ENCODE measurements at regions not wholly inside any gene's neighbourhood (a gene's known extent, or its start where the extent isn't known, plus 50 kb on each side); places are given as distances from the start of the nearest gene placed in this dataset.

GRCh38 chr2:38170067-38170466 is 94.1 kb upstream of the CYP1B1 start:
- H3K9me3 Mint-ChIP-seq = no peaks in the 10 kb centered on the region
- H3K4me3 Mint-ChIP-seq = no peak overlapping the region
- H3K27ac Mint-ChIP-seq = no peak overlapping the region
- peaks cover 34% of the 10 kb centered on the region for H3K27me3 Mint-ChIP-seq
- H3K36me3 Mint-ChIP-seq (ENCODE audit: low read depth) = no peaks in the 10 kb centered on the region
- no peaks in the 10 kb centered on the region for H3K4me1 Mint-ChIP-seq (ENCODE audit: low read depth)

- H3K36me3 Mint-ChIP-seq (ENCODE audit: low read depth) = no peaks in the 10 kb centered on the region
- no peaks in the 10 kb centered on the region for H3K4me1 Mint-ChIP-seq (ENCODE audit: low read depth)
- peaks cover 28% of the 10 kb centered on the region for H3K27me3 Mint-ChIP-seq
- H3K27ac Mint-ChIP-seq = no peak overlapping the region
- H3K9me3 Mint-ChIP-seq = no peaks in the 10 kb centered on the region
- H3K4me3 Mint-ChIP-seq = no peak overlapping the region
These were observed 92.9 kb upstream of the CYP1B1 start for GRCh38 chr2:38168710-38169480.

GRCh38 chr2:38167968-38168350 is 92.0 kb upstream of the CYP1B1 start:
- Mint-ChIP-seq H3K27me3 (peaks cover 30% of the 10 kb centered on the region), H3K4me1 (ENCODE audit: low read depth) (no peaks in the 10 kb centered on the region), H3K36me3 (ENCODE audit: low read depth) (no peaks in the 10 kb centered on the region), H3K9me3 (no peaks in the 10 kb centered on the region), H3K4me3 (no peak overlapping the region), H3K27ac (no peak overlapping the region)

GRCh38 chr2:38165698-38166097 is 89.7 kb upstream of the CYP1B1 start:
- H3K36me3 Mint-ChIP-seq (ENCODE audit: low read depth) = no peaks in the 10 kb centered on the region
- no peaks in the 10 kb centered on the region for H3K4me1 Mint-ChIP-seq (ENCODE audit: low read depth)
- H3K27ac Mint-ChIP-seq = no peak overlapping the region
- H3K4me3 Mint-ChIP-seq = no peak overlapping the region
- H3K9me3 Mint-ChIP-seq = no peaks in the 10 kb centered on the region
- peaks cover 38% of the 10 kb centered on the region for H3K27me3 Mint-ChIP-seq

- no peaks in the 10 kb centered on the region for H3K9me3 Mint-ChIP-seq
- no peak overlapping the region for H3K27ac Mint-ChIP-seq
- no peak overlapping the region for H3K4me3 Mint-ChIP-seq
- H3K4me1 Mint-ChIP-seq (ENCODE audit: low read depth) = no peaks in the 10 kb centered on the region
- H3K27me3 Mint-ChIP-seq = peaks cover 42% of the 10 kb centered on the region
- H3K36me3 Mint-ChIP-seq (ENCODE audit: low read depth) = no peaks in the 10 kb centered on the region
These were observed 88.9 kb upstream of the CYP1B1 start for GRCh38 chr2:38164881-38165280.

- H3K36me3 Mint-ChIP-seq (ENCODE audit: low read depth) = no peaks in the 10 kb centered on the region
- no peak overlapping the region for H3K4me3 Mint-ChIP-seq
- no peaks in the 10 kb centered on the region for H3K9me3 Mint-ChIP-seq
- H3K27ac Mint-ChIP-seq = no peak overlapping the region
- peaks cover 37% of the 10 kb centered on the region for H3K27me3 Mint-ChIP-seq
- H3K4me1 Mint-ChIP-seq (ENCODE audit: low read depth) = no peaks in the 10 kb centered on the region
These were observed 87.6 kb upstream of the CYP1B1 start for GRCh38 chr2:38163579-38163978.

- Mint-ChIP-seq H3K4me1 (ENCODE audit: low read depth) (no peaks in the 10 kb centered on the region), H3K9me3 (no peaks in the 10 kb centered on the region), H3K36me3 (ENCODE audit: low read depth) (no peaks in the 10 kb centered on the region), H3K4me3 (no peak overlapping the region), H3K27ac (no peak overlapping the region), H3K27me3 (peaks cover 36% of the 10 kb centered on the region)
These were observed 87.1 kb upstream of the CYP1B1 start for GRCh38 chr2:38163006-38163405.

GRCh38 chr2:38160516-38160915 is 84.6 kb upstream of the CYP1B1 start:
- no peak overlapping the region for H3K4me3 Mint-ChIP-seq
- H3K27me3 Mint-ChIP-seq = peaks cover 45% of the 10 kb centered on the region
- H3K36me3 Mint-ChIP-seq (ENCODE audit: low read depth) = no peaks in the 10 kb centered on the region
- H3K27ac Mint-ChIP-seq = no peak overlapping the region
- H3K9me3 Mint-ChIP-seq = no peaks in the 10 kb centered on the region
- H3K4me1 Mint-ChIP-seq (ENCODE audit: low read depth) = no peaks in the 10 kb centered on the region

GRCh38 chr2:38159597-38159996 is 83.6 kb upstream of the CYP1B1 start:
- Mint-ChIP-seq H3K4me1 (ENCODE audit: low read depth) (no peaks in the 10 kb centered on the region), H3K27me3 (peaks cover 51% of the 10 kb centered on the region), H3K4me3 (no peak overlapping the region), H3K36me3 (ENCODE audit: low read depth) (no peaks in the 10 kb centered on the region), H3K9me3 (no peaks in the 10 kb centered on the region), H3K27ac (no peak overlapping the region)

GRCh38 chr2:38159191-38159590 is 83.2 kb upstream of the CYP1B1 start:
- Mint-ChIP-seq H3K4me1 (ENCODE audit: low read depth) (no peaks in the 10 kb centered on the region), H3K9me3 (no peaks in the 10 kb centered on the region), H3K4me3 (no peak overlapping the region), H3K36me3 (ENCODE audit: low read depth) (no peaks in the 10 kb centered on the region), H3K27ac (no peak overlapping the region), H3K27me3 (peaks cover 55% of the 10 kb centered on the region)

- Mint-ChIP-seq H3K27me3 (peaks cover 60% of the 10 kb centered on the region), H3K4me1 (ENCODE audit: low read depth) (no peaks in the 10 kb centered on the region), H3K36me3 (ENCODE audit: low read depth) (no peaks in the 10 kb centered on the region), H3K9me3 (peaks cover under 1% of the 10 kb centered on the region), H3K4me3 (no peak overlapping the region), H3K27ac (no peak overlapping the region)
These were observed 82.6 kb upstream of the CYP1B1 start for GRCh38 chr2:38158378-38159118.

GRCh38 chr2:38156436-38156835 is 80.5 kb upstream of the CYP1B1 start:
- no peaks in the 10 kb centered on the region for H3K36me3 Mint-ChIP-seq (ENCODE audit: low read depth)
- no peaks in the 10 kb centered on the region for H3K4me1 Mint-ChIP-seq (ENCODE audit: low read depth)
- H3K9me3 Mint-ChIP-seq = peaks cover 3% of the 10 kb centered on the region
- H3K4me3 Mint-ChIP-seq = no peak overlapping the region
- no peak overlapping the region for H3K27ac Mint-ChIP-seq
- peaks cover 51% of the 10 kb centered on the region for H3K27me3 Mint-ChIP-seq

- Mint-ChIP-seq H3K27ac (no peak overlapping the region), H3K27me3 (peaks cover 42% of the 10 kb centered on the region), H3K36me3 (ENCODE audit: low read depth) (no peaks in the 10 kb centered on the region), H3K9me3 (peaks cover 3% of the 10 kb centered on the region), H3K4me3 (no peak overlapping the region), H3K4me1 (ENCODE audit: low read depth) (no peaks in the 10 kb centered on the region)
These were observed 79.1 kb upstream of the CYP1B1 start for GRCh38 chr2:38155015-38155414.

- Mint-ChIP-seq H3K27me3 (peaks cover 42% of the 10 kb centered on the region), H3K4me1 (ENCODE audit: low read depth) (no peaks in the 10 kb centered on the region), H3K27ac (no peak overlapping the region), H3K36me3 (ENCODE audit: low read depth) (no peaks in the 10 kb centered on the region), H3K4me3 (no peak overlapping the region), H3K9me3 (peaks cover 3% of the 10 kb centered on the region)
These were observed 78.4 kb upstream of the CYP1B1 start for GRCh38 chr2:38154395-38154794.

GRCh38 chr2:38153476-38154135 is 77.7 kb upstream of the CYP1B1 start:
- H3K9me3 Mint-ChIP-seq = peaks cover 3% of the 10 kb centered on the region
- H3K27me3 Mint-ChIP-seq = peaks cover 39% of the 10 kb centered on the region
- H3K36me3 Mint-ChIP-seq (ENCODE audit: low read depth) = no peaks in the 10 kb centered on the region
- H3K4me3 Mint-ChIP-seq = no peak overlapping the region
- no peak overlapping the region for H3K27ac Mint-ChIP-seq
- H3K4me1 Mint-ChIP-seq (ENCODE audit: low read depth) = no peaks in the 10 kb centered on the region

Measured in stimulated activated naive CD8-positive, alpha-beta T cell treated with anti-CD3 and anti-CD28 coated beads, Interleukin-15, Interleukin-2, amounts not matched to agents 100 ng/mL and 50 ng/mL, for 24 hours (primary cell).